ENCODE measurements at regions not wholly inside any gene's neighbourhood (a gene's known extent, or its start where the extent isn't known, plus 50 kb on each side); places are given as distances from the start of the nearest gene placed in this dataset.

DNA sequence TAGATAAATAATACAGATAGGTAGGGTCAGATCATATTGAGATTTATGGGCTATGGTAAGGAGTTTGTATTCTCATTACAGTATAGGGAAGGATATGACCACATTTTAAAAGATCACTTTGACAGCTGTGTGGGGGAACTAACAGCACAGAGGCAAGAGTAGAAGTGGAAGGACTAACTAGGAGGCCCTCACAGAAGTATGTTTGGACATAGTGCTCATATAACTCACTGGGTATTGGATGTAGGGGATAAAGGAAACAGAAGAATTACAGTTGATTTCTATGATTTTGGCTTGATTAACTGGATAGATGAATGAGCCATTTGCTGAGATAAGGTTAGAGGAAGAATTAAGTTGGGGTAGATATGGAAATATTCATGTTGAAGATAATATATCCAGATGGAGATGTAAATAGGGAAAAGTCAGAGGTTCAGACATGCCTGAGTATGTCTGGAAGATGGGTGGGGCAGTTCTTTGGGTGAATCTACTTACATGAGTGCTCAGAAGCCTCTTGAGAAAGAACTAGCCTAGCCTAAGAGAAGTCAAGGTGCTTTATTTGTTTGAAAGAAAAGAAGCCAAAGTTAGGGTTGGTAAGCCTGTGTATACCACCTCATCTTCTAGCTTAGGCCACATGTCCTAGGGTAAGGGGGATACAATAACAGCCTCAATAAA lies 133.4 kb downstream of the NDFIP2 start:
- no peak for TF ChIP-seq YY1 (IDR thresholded peaks at IDR 0.05)
- TF ChIP-seq, protein P1, sequence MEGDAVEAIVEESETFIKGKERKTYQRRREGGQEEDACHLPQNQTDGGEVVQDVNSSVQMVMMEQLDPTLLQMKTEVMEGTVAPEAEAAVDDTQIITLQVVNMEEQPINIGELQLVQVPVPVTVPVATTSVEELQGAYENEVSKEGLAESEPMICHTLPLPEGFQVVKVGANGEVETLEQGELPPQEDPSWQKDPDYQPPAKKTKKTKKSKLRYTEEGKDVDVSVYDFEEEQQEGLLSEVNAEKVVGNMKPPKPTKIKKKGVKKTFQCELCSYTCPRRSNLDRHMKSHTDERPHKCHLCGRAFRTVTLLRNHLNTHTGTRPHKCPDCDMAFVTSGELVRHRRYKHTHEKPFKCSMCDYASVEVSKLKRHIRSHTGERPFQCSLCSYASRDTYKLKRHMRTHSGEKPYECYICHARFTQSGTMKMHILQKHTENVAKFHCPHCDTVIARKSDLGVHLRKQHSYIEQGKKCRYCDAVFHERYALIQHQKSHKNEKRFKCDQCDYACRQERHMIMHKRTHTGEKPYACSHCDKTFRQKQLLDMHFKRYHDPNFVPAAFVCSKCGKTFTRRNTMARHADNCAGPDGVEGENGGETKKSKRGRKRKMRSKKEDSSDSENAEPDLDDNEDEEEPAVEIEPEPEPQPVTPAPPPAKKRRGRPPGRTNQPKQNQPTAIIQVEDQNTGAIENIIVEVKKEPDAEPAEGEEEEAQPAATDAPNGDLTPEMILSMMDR (IDR thresholded peaks at IDR 0.05; ENCODE audit: low read depth, low read length, missing input control): no peak
- TF ChIP-seq, protein P2, sequence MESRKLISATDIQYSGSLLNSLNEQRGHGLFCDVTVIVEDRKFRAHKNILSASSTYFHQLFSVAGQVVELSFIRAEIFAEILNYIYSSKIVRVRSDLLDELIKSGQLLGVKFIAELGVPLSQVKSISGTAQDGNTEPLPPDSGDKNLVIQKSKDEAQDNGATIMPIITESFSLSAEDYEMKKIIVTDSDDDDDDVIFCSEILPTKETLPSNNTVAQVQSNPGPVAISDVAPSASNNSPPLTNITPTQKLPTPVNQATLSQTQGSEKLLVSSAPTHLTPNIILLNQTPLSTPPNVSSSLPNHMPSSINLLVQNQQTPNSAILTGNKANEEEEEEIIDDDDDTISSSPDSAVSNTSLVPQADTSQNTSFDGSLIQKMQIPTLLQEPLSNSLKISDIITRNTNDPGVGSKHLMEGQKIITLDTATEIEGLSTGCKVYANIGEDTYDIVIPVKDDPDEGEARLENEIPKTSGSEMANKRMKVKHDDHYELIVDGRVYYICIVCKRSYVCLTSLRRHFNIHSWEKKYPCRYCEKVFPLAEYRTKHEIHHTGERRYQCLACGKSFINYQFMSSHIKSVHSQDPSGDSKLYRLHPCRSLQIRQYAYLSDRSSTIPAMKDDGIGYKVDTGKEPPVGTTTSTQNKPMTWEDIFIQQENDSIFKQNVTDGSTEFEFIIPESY (IDR thresholded peaks at IDR 0.05): no peak
- TF ChIP-seq, protein P3, sequence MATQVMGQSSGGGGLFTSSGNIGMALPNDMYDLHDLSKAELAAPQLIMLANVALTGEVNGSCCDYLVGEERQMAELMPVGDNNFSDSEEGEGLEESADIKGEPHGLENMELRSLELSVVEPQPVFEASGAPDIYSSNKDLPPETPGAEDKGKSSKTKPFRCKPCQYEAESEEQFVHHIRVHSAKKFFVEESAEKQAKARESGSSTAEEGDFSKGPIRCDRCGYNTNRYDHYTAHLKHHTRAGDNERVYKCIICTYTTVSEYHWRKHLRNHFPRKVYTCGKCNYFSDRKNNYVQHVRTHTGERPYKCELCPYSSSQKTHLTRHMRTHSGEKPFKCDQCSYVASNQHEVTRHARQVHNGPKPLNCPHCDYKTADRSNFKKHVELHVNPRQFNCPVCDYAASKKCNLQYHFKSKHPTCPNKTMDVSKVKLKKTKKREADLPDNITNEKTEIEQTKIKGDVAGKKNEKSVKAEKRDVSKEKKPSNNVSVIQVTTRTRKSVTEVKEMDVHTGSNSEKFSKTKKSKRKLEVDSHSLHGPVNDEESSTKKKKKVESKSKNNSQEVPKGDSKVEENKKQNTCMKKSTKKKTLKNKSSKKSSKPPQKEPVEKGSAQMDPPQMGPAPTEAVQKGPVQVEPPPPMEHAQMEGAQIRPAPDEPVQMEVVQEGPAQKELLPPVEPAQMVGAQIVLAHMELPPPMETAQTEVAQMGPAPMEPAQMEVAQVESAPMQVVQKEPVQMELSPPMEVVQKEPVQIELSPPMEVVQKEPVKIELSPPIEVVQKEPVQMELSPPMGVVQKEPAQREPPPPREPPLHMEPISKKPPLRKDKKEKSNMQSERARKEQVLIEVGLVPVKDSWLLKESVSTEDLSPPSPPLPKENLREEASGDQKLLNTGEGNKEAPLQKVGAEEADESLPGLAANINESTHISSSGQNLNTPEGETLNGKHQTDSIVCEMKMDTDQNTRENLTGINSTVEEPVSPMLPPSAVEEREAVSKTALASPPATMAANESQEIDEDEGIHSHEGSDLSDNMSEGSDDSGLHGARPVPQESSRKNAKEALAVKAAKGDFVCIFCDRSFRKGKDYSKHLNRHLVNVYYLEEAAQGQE (IDR thresholded peaks at IDR 0.05): no peak
- TF ChIP-seq, protein P4, sequence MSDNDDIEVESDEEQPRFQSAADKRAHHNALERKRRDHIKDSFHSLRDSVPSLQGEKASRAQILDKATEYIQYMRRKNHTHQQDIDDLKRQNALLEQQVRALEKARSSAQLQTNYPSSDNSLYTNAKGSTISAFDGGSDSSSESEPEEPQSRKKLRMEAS (IDR thresholded peaks at IDR 0.05): no peak
- TF ChIP-seq, protein P5, sequence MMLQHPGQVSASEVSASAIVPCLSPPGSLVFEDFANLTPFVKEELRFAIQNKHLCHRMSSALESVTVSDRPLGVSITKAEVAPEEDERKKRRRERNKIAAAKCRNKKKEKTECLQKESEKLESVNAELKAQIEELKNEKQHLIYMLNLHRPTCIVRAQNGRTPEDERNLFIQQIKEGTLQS (IDR thresholded peaks at IDR 0.05): no peak

Measured in liver (tissue), 3 donors.